ENCODE measurements at regions not wholly inside any gene's neighbourhood (a gene's known extent, or its start where the extent isn't known, plus 50 kb on each side); places are given as distances from the start of the nearest gene placed in this dataset.

DNA sequence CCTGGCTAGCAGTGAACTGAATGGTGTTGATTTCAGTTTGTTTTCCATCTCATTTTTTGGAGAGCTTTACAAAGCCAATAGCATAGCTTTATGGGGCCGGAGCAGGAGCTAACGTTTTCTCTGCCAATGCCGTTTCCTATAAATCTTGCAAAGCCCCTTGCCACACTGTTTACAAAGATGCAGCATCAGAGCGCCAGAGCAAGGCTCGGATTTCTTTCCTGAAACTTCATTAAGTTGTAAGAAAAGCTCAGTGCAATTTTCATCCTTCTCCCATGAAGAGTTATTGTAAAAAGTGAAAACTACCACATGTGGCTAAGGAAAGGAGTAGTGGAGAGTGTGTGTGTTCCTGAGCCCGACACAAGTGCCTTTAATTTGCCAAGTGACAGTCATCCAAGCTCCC lies 178.2 kb upstream of the GDNF start:
- Histone ChIP-seq H3K9me3 (replicated peaks in 1 of 2; ENCODE audit: control insufficient read depth in 1 of 2, insufficient read depth in 1 of 2, low read length in 2 of 2) (no peaks in the 10 kb centered on the region), H3K4me2 (replicated peaks; ENCODE audit: extremely low read depth, low read length, poor library complexity, severe bottlenecking) (no peak overlapping the region), H2AFZ (ENCODE audit: insufficient read depth, low read depth, low read length, poor library complexity, severe bottlenecking) (no peak overlapping the region), H3K4me3 (replicated peaks in 1 of 3; ENCODE audit: low read depth in 2 of 3, low read length in 3 of 3) (no peak overlapping the region), H3K4me1 (ENCODE audit: control insufficient read depth in 1 of 2, insufficient read depth in 2 of 2, low read length in 2 of 2) (no peaks in the 10 kb centered on the region), H3K27ac (ENCODE audit: low read depth in 1 of 2, low read length in 2 of 2) (no peak overlapping the region), H3K79me2 (ENCODE audit: insufficient read depth, low read length) (no peaks in the 10 kb centered on the region), H3K9ac (ENCODE audit: insufficient read depth, low read length, poor library complexity, severe bottlenecking) (no peak overlapping the region), H3K36me3 (replicated peaks in 1 of 2; ENCODE audit: control insufficient read depth in 1 of 2, insufficient read depth in 2 of 2, low read length in 2 of 2) (no peaks in the 10 kb centered on the region), H4K20me1 (ENCODE audit: insufficient read depth, low read length) (no peaks in the 10 kb centered on the region), H3K27me3 (ENCODE audit: control insufficient read depth in 2 of 2, insufficient read depth in 2 of 2, low read length in 2 of 2) (no peaks in the 10 kb centered on the region)
- Mint-ChIP-seq H3K4me1 (no peaks in the 10 kb centered on the region), H3K36me3 (no peaks in the 10 kb centered on the region), H3K4me3 (no peak overlapping the region), H3K9me3 (peaks cover 0 to 4% (median 3%) of the 10 kb centered on the region in 7 donors), H3K27ac (no peak overlapping the region), H3K27me3 (ENCODE audit: low read depth in 3 of 3) (peaks cover 2 to 8% (median 3%) of the 10 kb centered on the region in 3 donors)
- 87% methylated on average over 3 of the region's 6 CpGs for WGBS (ENCODE audit: insufficient coverage)
- TF ChIP-seq, protein P1, sequence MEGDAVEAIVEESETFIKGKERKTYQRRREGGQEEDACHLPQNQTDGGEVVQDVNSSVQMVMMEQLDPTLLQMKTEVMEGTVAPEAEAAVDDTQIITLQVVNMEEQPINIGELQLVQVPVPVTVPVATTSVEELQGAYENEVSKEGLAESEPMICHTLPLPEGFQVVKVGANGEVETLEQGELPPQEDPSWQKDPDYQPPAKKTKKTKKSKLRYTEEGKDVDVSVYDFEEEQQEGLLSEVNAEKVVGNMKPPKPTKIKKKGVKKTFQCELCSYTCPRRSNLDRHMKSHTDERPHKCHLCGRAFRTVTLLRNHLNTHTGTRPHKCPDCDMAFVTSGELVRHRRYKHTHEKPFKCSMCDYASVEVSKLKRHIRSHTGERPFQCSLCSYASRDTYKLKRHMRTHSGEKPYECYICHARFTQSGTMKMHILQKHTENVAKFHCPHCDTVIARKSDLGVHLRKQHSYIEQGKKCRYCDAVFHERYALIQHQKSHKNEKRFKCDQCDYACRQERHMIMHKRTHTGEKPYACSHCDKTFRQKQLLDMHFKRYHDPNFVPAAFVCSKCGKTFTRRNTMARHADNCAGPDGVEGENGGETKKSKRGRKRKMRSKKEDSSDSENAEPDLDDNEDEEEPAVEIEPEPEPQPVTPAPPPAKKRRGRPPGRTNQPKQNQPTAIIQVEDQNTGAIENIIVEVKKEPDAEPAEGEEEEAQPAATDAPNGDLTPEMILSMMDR (IDR thresholded peaks at IDR 0.05): no peak
- DNase-seq: no peak
- intact Hi-C loops (cut with micrococcal nuclease): no loop called here

DNA sequence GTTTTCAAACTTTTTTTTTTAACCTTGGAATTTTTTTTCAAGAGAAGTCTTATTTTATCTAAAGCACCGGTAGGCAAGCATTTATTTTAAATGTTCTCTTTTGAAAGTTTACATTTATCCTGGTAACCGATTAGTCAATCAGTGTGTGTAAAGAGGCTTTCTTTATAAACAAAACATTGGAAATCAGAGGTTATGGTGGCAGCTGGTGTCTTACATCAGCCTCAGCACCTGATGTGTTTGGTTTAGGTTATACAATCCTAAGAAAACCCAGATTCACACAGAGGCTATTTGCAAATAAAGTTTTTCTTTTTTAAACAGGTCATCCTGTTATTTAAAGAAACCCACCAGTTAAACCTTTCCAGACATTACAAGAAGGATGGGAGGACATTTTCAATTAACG lies 173.3 kb upstream of the GDNF start:
- no peak overlapping the region for H3K27ac ChIP-seq (ENCODE audit: low read depth in 1 of 2, low read length in 2 of 2)
- Mint-ChIP-seq H3K27me3 (ENCODE audit: low read depth in 3 of 3) (peaks cover 0 to 2% (median 2%) of the 10 kb centered on the region in 3 donors), H3K4me3 (no peak overlapping the region), H3K27ac (no peak overlapping the region), H3K4me1 (no peaks in the 10 kb centered on the region), H3K9me3 (peaks cover 0 to 6% (median 0%) of the 10 kb centered on the region in 7 donors), H3K36me3 (no peaks in the 10 kb centered on the region)
- H3K79me2 ChIP-seq (ENCODE audit: insufficient read depth, low read length): no peaks in the 10 kb centered on the region
- no peaks in the 10 kb centered on the region for H3K27me3 ChIP-seq (ENCODE audit: control insufficient read depth in 2 of 2, insufficient read depth in 2 of 2, low read length in 2 of 2)
- TF ChIP-seq, protein P1 (IDR thresholded peaks at IDR 0.05): no peak
- no peak overlapping the region for H3K4me2 ChIP-seq (replicated peaks; ENCODE audit: extremely low read depth, low read length, poor library complexity, severe bottlenecking)
- H3K9ac ChIP-seq (ENCODE audit: insufficient read depth, low read length, poor library complexity, severe bottlenecking): no peak overlapping the region
- no peaks in the 10 kb centered on the region for H3K9me3 ChIP-seq (replicated peaks in 1 of 2; ENCODE audit: control insufficient read depth in 1 of 2, insufficient read depth in 1 of 2, low read length in 2 of 2)
- 60% methylated on average over 1 of the region's 3 CpGs for WGBS (ENCODE audit: insufficient coverage)
- H3K36me3 ChIP-seq (replicated peaks in 1 of 2; ENCODE audit: control insufficient read depth in 1 of 2, insufficient read depth in 2 of 2, low read length in 2 of 2): no peaks in the 10 kb centered on the region
- H3K4me1 ChIP-seq (ENCODE audit: control insufficient read depth in 1 of 2, insufficient read depth in 2 of 2, low read length in 2 of 2): no peaks in the 10 kb centered on the region
- H4K20me1 ChIP-seq (ENCODE audit: insufficient read depth, low read length): no peaks in the 10 kb centered on the region
- no peak for DNase-seq
- H3K4me3 ChIP-seq (replicated peaks in 1 of 3; ENCODE audit: low read depth in 2 of 3, low read length in 3 of 3): no peak overlapping the region
- no peak overlapping the region for H2AFZ ChIP-seq (ENCODE audit: insufficient read depth, low read depth, low read length, poor library complexity, severe bottlenecking)
- intact Hi-C loops (cut with micrococcal nuclease): no loop called here

All from CD14-positive monocyte (primary cell).